IMR-90 (cell line): ENCODE measurements at regions not wholly inside any gene's neighbourhood (a gene's known extent, or its start where the extent isn't known, plus 50 kb on each side); places are given as distances from the start of the nearest gene placed in this dataset.

Experiments used
- ATAC-seq: fragments of 200-7000 bp; cut with Tn5 transposase; 2 replicates; pipeline ENCODE4 v1.9.1; 2020; ENCODE audit warnings: low read depth, mild to moderate bottlenecking, moderate library complexity
- BruUV-seq: library from RNA; stranded (reverse); fragments of 400-500 nt; replicated peaks from 2 replicates; lab custom pipeline; 2021; lab: Mats Ljungman, UMichigan
- CTCF ChIA-PET: fragments of 300-600 bp; formaldehyde crosslinking; extraction: SDS; loops from one replicate; lab custom pipeline; 2021; ENCODE audit warnings: antibody characterized with exemption; lab: Yijun Ruan, JAX
- POLR2A ChIA-PET: fragments of 300-600 bp; sonication (Branson Sonifier 250); formaldehyde crosslinking; loops from one replicate; lab custom pipeline; 2022; ENCODE audit warnings: antibody characterized with exemption; ENCODE audit not compliant: unreplicated experiment; lab: Charles Lee
- DNase-seq: peaks from one replicate; pipeline ENCODE4 v3.0.0; 2013
- H2AFZ ChIP-seq: replicated peaks from 2 replicates; pipeline ENCODE3; 2013; ENCODE audit warnings: low read length, mild to moderate bottlenecking; ENCODE audit not compliant: poor library complexity
- H2AK5ac ChIP-seq: 2 replicates; pipeline ENCODE4 v1.6.1; 2013; ENCODE audit warnings: low read depth, low read length, inconsistent platforms
- H2AK9ac ChIP-seq: replicated peaks from 2 replicates; pipeline ENCODE3; 2013; ENCODE audit warnings: mild to moderate bottlenecking, low read depth, low read length, moderate library complexity; ENCODE audit not compliant: poor library complexity
- H2BK120ac ChIP-seq: 2 replicates; pipeline ENCODE4 v1.6.1; 2013; ENCODE audit warnings: low read depth, low read length, inconsistent platforms
- H2BK15ac ChIP-seq: 3 replicates; pipeline ENCODE4 v1.6.1; 2013; ENCODE audit warnings: low read depth, low read length, inconsistent platforms
- H2BK20ac ChIP-seq: 2 replicates; pipeline ENCODE4 v1.6.1; 2013; ENCODE audit warnings: low read depth, mild to moderate bottlenecking, inconsistent platforms, low read length, moderate library complexity
- H2BK5ac ChIP-seq: 2 replicates; pipeline ENCODE4 v1.6.1; 2013; ENCODE audit warnings: mild to moderate bottlenecking, low read depth, low read length, inconsistent platforms; ENCODE audit not compliant: poor library complexity, severe bottlenecking
- H3K14ac ChIP-seq: replicated peaks from 2 replicates; pipeline ENCODE4 v1.6.1; 2013; ENCODE audit warnings: low read depth, low read length, inconsistent platforms
- H3K18ac ChIP-seq: 2 replicates; pipeline ENCODE4 v1.6.1; 2013; ENCODE audit warnings: low read depth, low read length, control low read depth
- H3K23ac ChIP-seq: 2 replicates; pipeline ENCODE4 v1.6.1; 2013; ENCODE audit warnings: low read depth, low read length, inconsistent platforms
- H3K27ac ChIP-seq: 2 replicates; pipeline ENCODE4 v1.5.1; 2013; ENCODE audit warnings: mild to moderate bottlenecking, control low read depth, low read length; ENCODE audit not compliant: insufficient read depth
- H3K27me3 ChIP-seq: 2 replicates; pipeline ENCODE4 v1.6.1; 2013; ENCODE audit warnings: low read length; ENCODE audit not compliant: control insufficient read depth, insufficient read depth
- H3K36me3 ChIP-seq: 2 replicates; pipeline ENCODE4 v1.6.1; 2013; ENCODE audit warnings: low read length, mixed read lengths; ENCODE audit not compliant: control insufficient read depth, insufficient read depth
- H3K4ac ChIP-seq: 2 replicates; pipeline ENCODE4 v1.6.1; 2013; ENCODE audit warnings: low read depth, low read length, inconsistent platforms
- H3K4me1 ChIP-seq: 2 replicates; pipeline ENCODE4 v1.6.1; 2013; ENCODE audit warnings: low read length, mixed read lengths; ENCODE audit not compliant: control insufficient read depth, insufficient read depth
- H3K4me2 ChIP-seq: 2 replicates; pipeline ENCODE4 v1.6.1; 2013; ENCODE audit warnings: low read depth, mild to moderate bottlenecking, control low read depth, low read length, moderate library complexity
- H3K4me3 ChIP-seq: 2 replicates; pipeline ENCODE4 v1.5.1; 2013; ENCODE audit warnings: low read depth, mild to moderate bottlenecking, control low read depth, low read length, moderate library complexity; ENCODE audit not compliant: insufficient read depth
- H3K56ac ChIP-seq: 2 replicates; pipeline ENCODE4 v1.6.1; 2013; ENCODE audit warnings: low read length, inconsistent platforms; ENCODE audit not compliant: insufficient read depth; ENCODE audit errors: extremely low read depth
- H3K79me1 ChIP-seq, 2 experiments: 2 replicates each; pipeline ENCODE4 v1.6.1; 2013; ENCODE audit warnings: low read length in 2 of 2, inconsistent platforms in 1 of 2, low read depth in 1 of 2
- H3K9ac ChIP-seq: 2 replicates; pipeline ENCODE4 v1.6.1; 2013; ENCODE audit warnings: low read depth, low read length, control low read depth
- H3K9me1 ChIP-seq: 2 replicates; pipeline ENCODE4 v1.6.1; 2013; ENCODE audit warnings: low read length, inconsistent platforms; ENCODE audit not compliant: insufficient read depth
- H3K9me3 ChIP-seq: 2 replicates; pipeline ENCODE4 v1.6.1; 2013; ENCODE audit warnings: low read length; ENCODE audit not compliant: control insufficient read depth, insufficient read depth
- H4K20me1 ChIP-seq: 2 replicates; pipeline ENCODE4 v1.6.1; 2013; ENCODE audit warnings: low read length, inconsistent platforms; ENCODE audit not compliant: insufficient read depth
- H4K5ac ChIP-seq: 2 replicates; pipeline ENCODE4 v1.6.1; 2013; ENCODE audit warnings: mild to moderate bottlenecking, low read depth, low read length, control low read depth
- H4K8ac ChIP-seq, 2 experiments: 2 replicates each; pipeline ENCODE4 v1.6.1; 2013; ENCODE audit warnings: low read depth in 2 of 2, low read length in 2 of 2, control low read depth in 1 of 2, inconsistent platforms in 1 of 2
- H4K91ac ChIP-seq: 2 replicates; pipeline ENCODE4 v1.6.1; 2013; ENCODE audit warnings: low read depth, low read length, inconsistent platforms; ENCODE audit not compliant: insufficient read depth
- CEBPB ChIP-seq: IDR thresholded peaks from 2 replicates; pipeline ENCODE4 v1.6.1; 2012; ENCODE audit warnings: low read depth, low read length, improper control_type of control experiment
- CHD1 ChIP-seq: IDR thresholded peaks from 2 replicates; pipeline ENCODE4 v1.6.1; 2012; ENCODE audit warnings: low read depth, low read length, improper control_type of control experiment
- FOS ChIP-seq: fragments of 150-350 bp; IDR thresholded peaks from 2 replicates; pipeline ENCODE4 v1.6.1; 2016; ENCODE audit warnings: low read depth, low read length
- MAFK ChIP-seq: IDR thresholded peaks from 2 replicates; pipeline ENCODE4 v1.6.1; 2012; ENCODE audit warnings: low read depth, low read length, improper control_type of control experiment
- MAZ ChIP-seq: IDR thresholded peaks from 2 replicates; pipeline ENCODE4 v1.6.1; 2012; ENCODE audit warnings: low read depth, mild to moderate bottlenecking, low read length, improper control_type of control experiment, moderate library complexity, borderline replicate concordance
- MXI1 ChIP-seq: IDR thresholded peaks from 2 replicates; pipeline ENCODE4 v1.6.1; 2012; ENCODE audit warnings: low read depth, mild to moderate bottlenecking, low read length, moderate library complexity, borderline replicate concordance
- NFE2L2 ChIP-seq: fragments of 150-350 bp; IDR thresholded peaks from 2 replicates; pipeline ENCODE4 v1.6.1; 2016; ENCODE audit warnings: low read depth, mild to moderate bottlenecking, low read length
- POLR2A ChIP-seq: IDR thresholded peaks from 2 replicates; pipeline ENCODE4 v1.6.1; 2012; ENCODE audit warnings: mild to moderate bottlenecking, low read depth, low read length
- RAD21 ChIP-seq: IDR thresholded peaks from 2 replicates; pipeline ENCODE4 v1.6.1; 2012; ENCODE audit warnings: low read length, improper control_type of control experiment
- RCOR1 ChIP-seq: IDR thresholded peaks from 2 replicates; pipeline ENCODE4 v1.6.1; 2012; ENCODE audit warnings: mild to moderate bottlenecking, low read length, improper control_type of control experiment; ENCODE audit not compliant: insufficient replicate concordance
- RFX5 ChIP-seq: IDR thresholded peaks from 2 replicates; pipeline ENCODE4 v1.8.0; 2012; ENCODE audit warnings: low read depth, mild to moderate bottlenecking, low read length, moderate library complexity
- SMC3 ChIP-seq: fragments of 150-350 bp; IDR thresholded peaks from 2 replicates; pipeline ENCODE4 v1.6.1; 2016; ENCODE audit warnings: low read depth, mild to moderate bottlenecking, antibody characterized with exemption, low read length, moderate library complexity
- WGBS, 2 experiments: methylation state at CpG; one replicate each; pipeline versions ENCODE4 v1.1.5 to v1.1.7; 2013; ENCODE audit warnings: missing lambda C conversion rate in 2 of 2; ENCODE audit not compliant: insufficient read length in 1 of 2; ENCODE audit errors: extremely low coverage in 2 of 2; 5-methylcytosine and 5-hydroxymethylcytosine counted together
- dilution Hi-C: fragments of 300-500 bp; cut with HindIII; formaldehyde crosslinking; loops from one replicate; pipeline ENCODE4 v1.14.3; 2018; ENCODE audit warnings: low sequenced_read_pairs; ENCODE audit not compliant: unreplicated experiment
- in situ Hi-C: fragments of 300-500 bp; cut with MboI; formaldehyde crosslinking; loops from 3 replicates; pipeline ENCODE4 v1.14.3; 2019; ENCODE audit warnings: low sequenced_read_pairs, inconsistent platforms, mixed read lengths
- intact Hi-C: fragments of 100-400 bp; cut with micrococcal nuclease; formaldehyde crosslinking; loops from 2 replicates; pipeline ENCODE4 v1.10.0; 2022
- TF ChIP-seq, protein P1 (sequence below): fragments of 150-350 bp; IDR thresholded peaks from 2 replicates; pipeline ENCODE4 v1.6.1; 2017; ENCODE audit warnings: mild to moderate bottlenecking, antibody characterized with exemption, low read length, low read depth
- TF ChIP-seq, protein P2 (sequence below): conservative IDR thresholded peaks from 2 replicates; pipeline ENCODE4 v1.5.1; 2012; ENCODE audit warnings: mild to moderate bottlenecking, low read depth, low read length, improper control_type of control experiment

DNA sequence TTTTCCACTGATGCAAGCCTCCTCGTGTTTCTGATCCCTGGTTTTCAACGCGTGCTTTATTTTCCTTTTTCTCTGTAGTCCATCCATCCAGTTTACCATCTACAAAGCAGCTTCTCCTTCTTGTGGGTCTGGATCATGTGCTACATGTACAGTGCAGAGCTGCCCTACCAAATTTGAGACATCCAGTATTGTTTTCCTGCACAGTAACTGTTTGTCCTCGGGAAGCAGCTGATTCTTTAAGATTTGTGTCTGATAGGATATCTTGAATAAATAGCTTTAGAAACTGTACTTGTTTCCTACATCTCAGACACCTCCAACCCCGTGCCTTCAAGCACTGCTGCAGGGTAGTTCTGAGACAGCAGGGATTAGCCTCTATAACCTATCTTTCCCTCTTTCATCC lies 368.1 kb upstream of the FAR2 start:
- no peak for TF ChIP-seq RCOR1
- TF ChIP-seq CEBPB: no peak
- TF ChIP-seq RFX5: no peak
- no peak for TF ChIP-seq RAD21
- TF ChIP-seq CHD1: no peak
- no peak for TF ChIP-seq FOS
- TF ChIP-seq, protein P1, sequence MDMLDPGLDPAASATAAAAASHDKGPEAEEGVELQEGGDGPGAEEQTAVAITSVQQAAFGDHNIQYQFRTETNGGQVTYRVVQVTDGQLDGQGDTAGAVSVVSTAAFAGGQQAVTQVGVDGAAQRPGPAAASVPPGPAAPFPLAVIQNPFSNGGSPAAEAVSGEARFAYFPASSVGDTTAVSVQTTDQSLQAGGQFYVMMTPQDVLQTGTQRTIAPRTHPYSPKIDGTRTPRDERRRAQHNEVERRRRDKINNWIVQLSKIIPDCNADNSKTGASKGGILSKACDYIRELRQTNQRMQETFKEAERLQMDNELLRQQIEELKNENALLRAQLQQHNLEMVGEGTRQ: no peak
- TF ChIP-seq POLR2A: no peak
- TF ChIP-seq SMC3: no peak
- TF ChIP-seq MAZ: no peak
- no peak for TF ChIP-seq NFE2L2
- TF ChIP-seq MXI1: no peak
- TF ChIP-seq, protein P2, sequence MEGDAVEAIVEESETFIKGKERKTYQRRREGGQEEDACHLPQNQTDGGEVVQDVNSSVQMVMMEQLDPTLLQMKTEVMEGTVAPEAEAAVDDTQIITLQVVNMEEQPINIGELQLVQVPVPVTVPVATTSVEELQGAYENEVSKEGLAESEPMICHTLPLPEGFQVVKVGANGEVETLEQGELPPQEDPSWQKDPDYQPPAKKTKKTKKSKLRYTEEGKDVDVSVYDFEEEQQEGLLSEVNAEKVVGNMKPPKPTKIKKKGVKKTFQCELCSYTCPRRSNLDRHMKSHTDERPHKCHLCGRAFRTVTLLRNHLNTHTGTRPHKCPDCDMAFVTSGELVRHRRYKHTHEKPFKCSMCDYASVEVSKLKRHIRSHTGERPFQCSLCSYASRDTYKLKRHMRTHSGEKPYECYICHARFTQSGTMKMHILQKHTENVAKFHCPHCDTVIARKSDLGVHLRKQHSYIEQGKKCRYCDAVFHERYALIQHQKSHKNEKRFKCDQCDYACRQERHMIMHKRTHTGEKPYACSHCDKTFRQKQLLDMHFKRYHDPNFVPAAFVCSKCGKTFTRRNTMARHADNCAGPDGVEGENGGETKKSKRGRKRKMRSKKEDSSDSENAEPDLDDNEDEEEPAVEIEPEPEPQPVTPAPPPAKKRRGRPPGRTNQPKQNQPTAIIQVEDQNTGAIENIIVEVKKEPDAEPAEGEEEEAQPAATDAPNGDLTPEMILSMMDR: no peak
- no peak for TF ChIP-seq MAFK
- H2AK5ac ChIP-seq: no peak overlapping the region
- H3K4me3 ChIP-seq: no peak overlapping the region
- ChIA-PET CTCF (no interaction called here), POLR2A (no interaction called here)
- no peak overlapping the region for H4K8ac ChIP-seq
- H3K9me1 ChIP-seq: no peaks in the 10 kb centered on the region
- H4K5ac ChIP-seq: no peak overlapping the region
- no peaks in the 10 kb centered on the region for H3K79me1 ChIP-seq
- H2BK5ac ChIP-seq: no peak overlapping the region
- BruUV-seq: no TSS peak
- H2AFZ ChIP-seq: no peak overlapping the region
- no peak overlapping the region for H2BK120ac ChIP-seq
- dilution Hi-C loops (no loop called here), intact Hi-C loops (no loop called here), in situ Hi-C loops (no loop called here)
- H2BK20ac ChIP-seq: no peak overlapping the region
- no peak overlapping the region for H3K23ac ChIP-seq
- ATAC-seq (no peak), DNase-seq (no peak)
- H3K56ac ChIP-seq: no peak overlapping the region
- H3K18ac ChIP-seq: no peak overlapping the region
- H3K27ac ChIP-seq: no peak overlapping the region
- H3K4me1 ChIP-seq: no peaks in the 10 kb centered on the region
- WGBS, 2 experiments: no CpG with 5 or more reads among the region's 5 CpGs
- H3K27me3 ChIP-seq: no peaks in the 10 kb centered on the region
- H2AK9ac ChIP-seq: no peak overlapping the region
- H3K36me3 ChIP-seq: no peaks in the 10 kb centered on the region
- H2BK15ac ChIP-seq: no peak overlapping the region
- H3K9me3 ChIP-seq: no peaks in the 10 kb centered on the region
- no peak overlapping the region for H3K4ac ChIP-seq
- no peak overlapping the region for H4K91ac ChIP-seq
- no peaks in the 10 kb centered on the region for H4K20me1 ChIP-seq
- H3K4me2 ChIP-seq: no peak overlapping the region
- no peak overlapping the region for H3K14ac ChIP-seq
- no peak overlapping the region for H3K9ac ChIP-seq
